ENCODE measurements at regions not wholly inside any gene's neighbourhood (a gene's known extent, or its start where the extent isn't known, plus 50 kb on each side); places are given as distances from the start of the nearest gene placed in this dataset.

- no peaks in the 10 kb centered on the region for H3K9me3 ChIP-seq (ENCODE audit: control insufficient read depth in 1 of 2, low read length in 2 of 2)
- no peaks in the 10 kb centered on the region for H3K27me3 ChIP-seq (ENCODE audit: low read depth, low read length)
- H3K36me3 ChIP-seq (ENCODE audit: control insufficient read depth in 1 of 2, insufficient read depth in 2 of 2, low read length in 2 of 2): no peaks in the 10 kb centered on the region
- no peak overlapping the region for H3K27ac ChIP-seq (ENCODE audit: low read length)
- no peak overlapping the region for H3K4me3 ChIP-seq (ENCODE audit: low read depth in 1 of 2, low read length in 2 of 2)
- H3K4me1 ChIP-seq (ENCODE audit: control insufficient read depth in 1 of 2, insufficient read depth in 2 of 2, low read length in 2 of 2): no peaks in the 10 kb centered on the region
Measured at GRCh38 chr4:10335050-10335449, 122.2 kb downstream of the ZNF518B start.

- Histone ChIP-seq H3K36me3 (ENCODE audit: control insufficient read depth in 1 of 2, insufficient read depth in 2 of 2, low read length in 2 of 2) (no peaks in the 10 kb centered on the region), H3K9me3 (ENCODE audit: control insufficient read depth in 1 of 2, low read length in 2 of 2) (no peaks in the 10 kb centered on the region)
Measured at GRCh38 chr4:10334506-10335028, 122.7 kb downstream of the ZNF518B start.

GRCh38 chr4:10333942-10334341 is 123.3 kb downstream of the ZNF518B start:
- Histone ChIP-seq H3K27me3 (ENCODE audit: low read depth, low read length) (no peaks in the 10 kb centered on the region), H3K4me3 (ENCODE audit: low read depth in 1 of 2, low read length in 2 of 2) (no peak overlapping the region), H3K9me3 (ENCODE audit: control insufficient read depth in 1 of 2, low read length in 2 of 2) (no peaks in the 10 kb centered on the region), H3K4me1 (ENCODE audit: control insufficient read depth in 1 of 2, insufficient read depth in 2 of 2, low read length in 2 of 2) (no peaks in the 10 kb centered on the region), H3K27ac (ENCODE audit: low read length) (no peak overlapping the region), H3K36me3 (ENCODE audit: control insufficient read depth in 1 of 2, insufficient read depth in 2 of 2, low read length in 2 of 2) (no peaks in the 10 kb centered on the region)

More at GRCh38 chr4:10334506-10335028, 122.7 kb downstream of the ZNF518B start:
- Histone ChIP-seq H3K4me1 (ENCODE audit: control insufficient read depth in 1 of 2, insufficient read depth in 2 of 2, low read length in 2 of 2) (no peaks in the 10 kb centered on the region), H3K27ac (ENCODE audit: low read length) (no peak overlapping the region), H3K27me3 (ENCODE audit: low read depth, low read length) (no peaks in the 10 kb centered on the region), H3K4me3 (ENCODE audit: low read depth in 1 of 2, low read length in 2 of 2) (no peak overlapping the region)

GRCh38 chr4:10326075-10326474 is 131.2 kb downstream of the ZNF518B start:
- Histone ChIP-seq H3K36me3 (ENCODE audit: control insufficient read depth in 1 of 2, insufficient read depth in 2 of 2, low read length in 2 of 2) (no peaks in the 10 kb centered on the region), H3K27me3 (ENCODE audit: low read depth, low read length) (no peaks in the 10 kb centered on the region), H3K9me3 (ENCODE audit: control insufficient read depth in 1 of 2, low read length in 2 of 2) (no peaks in the 10 kb centered on the region), H3K4me3 (ENCODE audit: low read depth in 1 of 2, low read length in 2 of 2) (no peak overlapping the region), H3K27ac (ENCODE audit: low read length) (no peak overlapping the region), H3K4me1 (ENCODE audit: control insufficient read depth in 1 of 2, insufficient read depth in 2 of 2, low read length in 2 of 2) (no peaks in the 10 kb centered on the region)

- H3K4me3 ChIP-seq (ENCODE audit: low read depth in 1 of 2, low read length in 2 of 2): no peak overlapping the region
- no peaks in the 10 kb centered on the region for H3K27me3 ChIP-seq (ENCODE audit: low read depth, low read length)
- no peak overlapping the region for H3K27ac ChIP-seq (ENCODE audit: low read length)
- H3K36me3 ChIP-seq (ENCODE audit: control insufficient read depth in 1 of 2, insufficient read depth in 2 of 2, low read length in 2 of 2): no peaks in the 10 kb centered on the region
- no peaks in the 10 kb centered on the region for H3K9me3 ChIP-seq (ENCODE audit: control insufficient read depth in 1 of 2, low read length in 2 of 2)
- no peaks in the 10 kb centered on the region for H3K4me1 ChIP-seq (ENCODE audit: control insufficient read depth in 1 of 2, insufficient read depth in 2 of 2, low read length in 2 of 2)
Measured at GRCh38 chr4:10321931-10322330, 135.3 kb downstream of the ZNF518B start.

GRCh38 chr4:10320130-10320529 is 137.1 kb downstream of the ZNF518B start:
- no peaks in the 10 kb centered on the region for H3K9me3 ChIP-seq (ENCODE audit: control insufficient read depth in 1 of 2, low read length in 2 of 2)

GRCh38 chr4:10317345-10317744 is 139.9 kb downstream of the ZNF518B start:
- no peaks in the 10 kb centered on the region for H3K27me3 ChIP-seq (ENCODE audit: low read depth, low read length)
- no peak overlapping the region for H3K4me3 ChIP-seq (ENCODE audit: low read depth in 1 of 2, low read length in 2 of 2)
- no peaks in the 10 kb centered on the region for H3K36me3 ChIP-seq (ENCODE audit: control insufficient read depth in 1 of 2, insufficient read depth in 2 of 2, low read length in 2 of 2)
- no peak overlapping the region for H3K27ac ChIP-seq (ENCODE audit: low read length)
- no peaks in the 10 kb centered on the region for H3K4me1 ChIP-seq (ENCODE audit: control insufficient read depth in 1 of 2, insufficient read depth in 2 of 2, low read length in 2 of 2)
- H3K9me3 ChIP-seq (ENCODE audit: control insufficient read depth in 1 of 2, low read length in 2 of 2): no peaks in the 10 kb centered on the region

More at GRCh38 chr4:10320130-10320529, 137.1 kb downstream of the ZNF518B start:
- H3K27me3 ChIP-seq (ENCODE audit: low read depth, low read length): no peaks in the 10 kb centered on the region
- no peak overlapping the region for H3K27ac ChIP-seq (ENCODE audit: low read length)
- no peak overlapping the region for H3K4me3 ChIP-seq (ENCODE audit: low read depth in 1 of 2, low read length in 2 of 2)
- H3K4me1 ChIP-seq (ENCODE audit: control insufficient read depth in 1 of 2, insufficient read depth in 2 of 2, low read length in 2 of 2): no peaks in the 10 kb centered on the region
- no peaks in the 10 kb centered on the region for H3K36me3 ChIP-seq (ENCODE audit: control insufficient read depth in 1 of 2, insufficient read depth in 2 of 2, low read length in 2 of 2)

DNA sequence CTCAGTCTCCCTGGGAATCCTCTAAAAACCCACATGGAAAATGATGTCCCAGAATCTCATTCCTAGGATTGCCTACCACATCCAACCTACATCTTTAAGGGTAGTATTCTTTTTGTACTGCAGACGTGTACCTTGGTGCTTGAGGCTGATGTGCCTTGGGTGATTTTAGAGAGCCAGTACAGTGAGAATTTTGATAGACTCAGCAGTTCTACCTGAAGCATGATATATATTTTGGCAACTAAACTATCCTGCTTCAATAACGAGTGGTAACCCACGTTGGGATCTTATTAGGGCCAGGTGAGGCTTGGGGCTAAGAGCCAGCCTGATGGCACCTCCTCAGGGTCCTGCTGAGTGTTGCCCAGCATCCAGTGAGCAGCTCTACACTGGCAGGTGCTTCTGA is 140.4 kb downstream of the ZNF518B start:
- no peak overlapping the region for H3K27ac ChIP-seq (ENCODE audit: low read length)
- H3K4me3 ChIP-seq (ENCODE audit: low read depth in 1 of 2, low read length in 2 of 2): no peak overlapping the region
- H3K9me3 ChIP-seq (ENCODE audit: control insufficient read depth in 1 of 2, low read length in 2 of 2): no peaks in the 10 kb centered on the region
- H3K4me1 ChIP-seq (ENCODE audit: control insufficient read depth in 1 of 2, insufficient read depth in 2 of 2, low read length in 2 of 2): no peaks in the 10 kb centered on the region
- no peaks in the 10 kb centered on the region for H3K36me3 ChIP-seq (ENCODE audit: control insufficient read depth in 1 of 2, insufficient read depth in 2 of 2, low read length in 2 of 2)
- H3K27me3 ChIP-seq (ENCODE audit: low read depth, low read length): no peaks in the 10 kb centered on the region

DNA sequence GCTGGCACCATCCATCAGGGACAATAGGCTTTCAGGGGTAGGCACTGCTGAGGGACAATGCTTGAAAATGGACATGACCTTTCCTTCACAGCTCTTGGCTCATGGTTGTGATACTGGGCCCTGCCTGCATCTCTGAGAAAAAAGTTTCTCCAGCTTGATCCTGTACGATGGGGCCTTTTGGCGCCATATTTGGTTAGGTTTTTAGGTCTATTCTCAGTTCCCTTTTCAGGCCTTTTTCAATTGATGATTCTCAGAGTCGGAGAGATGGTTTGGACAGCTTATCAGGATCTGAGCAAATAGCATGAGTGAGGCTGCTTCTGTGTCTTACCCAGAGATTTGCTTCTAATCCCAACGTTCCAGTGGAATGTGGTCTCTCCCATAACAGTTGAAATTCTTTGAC is 141.6 kb downstream of the ZNF518B start:
- H3K4me3 ChIP-seq (ENCODE audit: low read depth in 1 of 2, low read length in 2 of 2): no peak overlapping the region
- H3K27me3 ChIP-seq (ENCODE audit: low read depth, low read length): no peaks in the 10 kb centered on the region
- H3K4me1 ChIP-seq (ENCODE audit: control insufficient read depth in 1 of 2, insufficient read depth in 2 of 2, low read length in 2 of 2): no peaks in the 10 kb centered on the region
- H3K36me3 ChIP-seq (ENCODE audit: control insufficient read depth in 1 of 2, insufficient read depth in 2 of 2, low read length in 2 of 2): no peaks in the 10 kb centered on the region
- H3K9me3 ChIP-seq (ENCODE audit: control insufficient read depth in 1 of 2, low read length in 2 of 2): no peaks in the 10 kb centered on the region
- no peak overlapping the region for H3K27ac ChIP-seq (ENCODE audit: low read length)

- H3K27me3 ChIP-seq (ENCODE audit: low read depth, low read length): no peaks in the 10 kb centered on the region
- no peak overlapping the region for H3K27ac ChIP-seq (ENCODE audit: low read length)
- H3K4me3 ChIP-seq (ENCODE audit: low read depth in 1 of 2, low read length in 2 of 2): no peak overlapping the region
- no peaks in the 10 kb centered on the region for H3K9me3 ChIP-seq (ENCODE audit: control insufficient read depth in 1 of 2, low read length in 2 of 2)
- no peaks in the 10 kb centered on the region for H3K36me3 ChIP-seq (ENCODE audit: control insufficient read depth in 1 of 2, insufficient read depth in 2 of 2, low read length in 2 of 2)
- no peaks in the 10 kb centered on the region for H3K4me1 ChIP-seq (ENCODE audit: control insufficient read depth in 1 of 2, insufficient read depth in 2 of 2, low read length in 2 of 2)
Measured at GRCh38 chr4:10312568-10312967, 144.7 kb downstream of the ZNF518B start.

DNA sequence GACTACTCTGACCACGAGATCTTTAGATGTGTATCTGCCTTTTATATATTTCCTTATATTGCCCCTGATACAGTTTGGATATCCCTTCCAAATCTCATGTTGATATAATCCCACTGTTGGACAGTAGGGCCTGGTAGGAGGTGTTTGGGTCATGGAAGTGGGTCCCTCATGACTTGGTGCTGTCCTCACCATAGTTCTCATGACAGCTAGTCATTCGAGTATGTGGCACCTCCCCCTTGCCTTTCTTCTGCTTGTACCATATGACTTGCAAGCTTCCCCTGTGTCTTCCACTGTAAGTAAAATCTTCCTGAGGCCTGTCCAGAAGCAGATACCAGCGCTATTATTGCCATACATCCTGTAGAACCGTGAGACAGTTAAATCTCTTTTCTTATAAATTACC is 145.3 kb downstream of the ZNF518B start:
- no peaks in the 10 kb centered on the region for H3K27me3 ChIP-seq (ENCODE audit: low read depth, low read length)

DNA sequence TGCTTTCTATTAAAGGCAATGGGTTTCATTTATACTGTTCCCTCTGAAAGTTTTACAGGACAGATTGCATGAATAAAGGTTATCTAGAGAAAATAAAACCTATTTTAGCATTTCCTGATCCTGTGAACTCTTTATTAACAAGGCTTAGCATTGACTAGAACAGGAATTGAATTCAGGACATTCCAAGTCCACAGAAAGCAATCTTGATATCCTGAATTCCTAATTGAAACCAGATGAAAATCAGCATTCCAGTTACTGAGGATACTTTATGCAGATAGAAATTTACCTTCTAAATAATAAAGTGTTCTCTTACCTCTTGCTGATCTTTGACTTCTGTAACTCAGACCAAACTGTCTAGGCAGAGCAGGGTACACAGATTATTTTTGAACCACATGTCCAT is 151.4 kb downstream of the ZNF518B start:
- no peaks in the 10 kb centered on the region for H3K27me3 ChIP-seq (ENCODE audit: low read depth, low read length)
- H3K36me3 ChIP-seq (ENCODE audit: control insufficient read depth in 1 of 2, insufficient read depth in 2 of 2, low read length in 2 of 2): no peaks in the 10 kb centered on the region
- H3K9me3 ChIP-seq (ENCODE audit: control insufficient read depth in 1 of 2, low read length in 2 of 2): no peaks in the 10 kb centered on the region
- H3K4me3 ChIP-seq (ENCODE audit: low read depth in 1 of 2, low read length in 2 of 2): no peak overlapping the region
- no peaks in the 10 kb centered on the region for H3K4me1 ChIP-seq (ENCODE audit: control insufficient read depth in 1 of 2, insufficient read depth in 2 of 2, low read length in 2 of 2)
- no peak overlapping the region for H3K27ac ChIP-seq (ENCODE audit: low read length)

More for the DNA sequence above, 145.3 kb downstream of the ZNF518B start:
- no peaks in the 10 kb centered on the region for H3K9me3 ChIP-seq (ENCODE audit: control insufficient read depth in 1 of 2, low read length in 2 of 2)
- no peak overlapping the region for H3K4me3 ChIP-seq (ENCODE audit: low read depth in 1 of 2, low read length in 2 of 2)
- H3K27ac ChIP-seq (ENCODE audit: low read length): no peak overlapping the region
- no peaks in the 10 kb centered on the region for H3K36me3 ChIP-seq (ENCODE audit: control insufficient read depth in 1 of 2, insufficient read depth in 2 of 2, low read length in 2 of 2)
- H3K4me1 ChIP-seq (ENCODE audit: control insufficient read depth in 1 of 2, insufficient read depth in 2 of 2, low read length in 2 of 2): no peaks in the 10 kb centered on the region

All from muscle layer of duodenum (tissue), 2 donors.